ENCODE measurements at regions not wholly inside any gene's neighbourhood (a gene's known extent, or its start where the extent isn't known, plus 50 kb on each side); places are given as distances from the start of the nearest gene placed in this dataset.

GRCh38 chr6:113050010-113050858 lies 703.1 kb downstream of the RFPL4B start:
- no peak for TF ChIP-seq CTCF (IDR thresholded peaks at IDR 0.05)
- no peak for TF ChIP-seq EP300 (IDR thresholded peaks at IDR 0.05)
- TF ChIP-seq POLR2A (IDR thresholded peaks at IDR 0.05): no peak

Data from ovary (tissue), 3 donors.